ENCODE measurements at regions not wholly inside any gene's neighbourhood (a gene's known extent, or its start where the extent isn't known, plus 50 kb on each side); places are given as distances from the start of the nearest gene placed in this dataset.

- TF ChIP-seq CTCF (IDR thresholded peaks at IDR 0.05; ENCODE audit: low read depth, low read length, poor library complexity, severe bottlenecking) (no peak), EZH2phosphoT487 (IDR thresholded peaks at IDR 0.05; ENCODE audit: borderline replicate concordance, low read length) (no peak)
- peaks cover 16% of the 10 kb centered on the region for H3K4me1 ChIP-seq (ENCODE audit: control insufficient read depth, low read length)
- no peaks in the 10 kb centered on the region for H3K9me3 ChIP-seq (ENCODE audit: control insufficient read depth, insufficient read depth, low read length)
- no peaks in the 10 kb centered on the region for H3K9me2 ChIP-seq (replicated peaks; ENCODE audit: control insufficient read depth, low read length)
- peaks cover 19% of the 10 kb centered on the region for H4K20me1 ChIP-seq (ENCODE audit: control insufficient read depth, insufficient read depth, low read depth, low read length)
- peaks cover 80% of the 10 kb centered on the region for H3K79me2 ChIP-seq (ENCODE audit: control insufficient read depth, low read length)
- no peaks in the 10 kb centered on the region for H3K27me3 ChIP-seq (ENCODE audit: control insufficient read depth, low read length)
- no peak overlapping the region for H3K4me2 ChIP-seq (ENCODE audit: low read length)
- no peaks in the 10 kb centered on the region for H3F3A ChIP-seq (ENCODE audit: control insufficient read depth, insufficient read depth)
- H3K27ac ChIP-seq (ENCODE audit: low read depth, low read length), result no peak overlapping the region
- no peak overlapping the region for H3K4me3 ChIP-seq (ENCODE audit: low read length)
- H3K36me3 ChIP-seq (ENCODE audit: control insufficient read depth, low read length), result peaks cover 20% of the 10 kb centered on the region
Measured at GRCh38 chr12:124497039-124497438, 70.4 kb downstream of the NCOR2 start.

- Histone ChIP-seq H3K79me2 (ENCODE audit: control insufficient read depth, low read length) (peaks cover 75% of the 10 kb centered on the region), H3K9me2 (replicated peaks; ENCODE audit: control insufficient read depth, low read length) (no peaks in the 10 kb centered on the region), H3K9me3 (ENCODE audit: control insufficient read depth, insufficient read depth, low read length) (no peaks in the 10 kb centered on the region), H4K20me1 (ENCODE audit: control insufficient read depth, insufficient read depth, low read depth, low read length) (peaks cover 19% of the 10 kb centered on the region), H3K4me1 (ENCODE audit: control insufficient read depth, low read length) (peaks cover 16% of the 10 kb centered on the region), H3K36me3 (ENCODE audit: control insufficient read depth, low read length) (peaks cover 20% of the 10 kb centered on the region), H3K27me3 (ENCODE audit: control insufficient read depth, low read length) (no peaks in the 10 kb centered on the region), H3K4me3 (ENCODE audit: low read length) (no peak overlapping the region), H3K27ac (ENCODE audit: low read depth, low read length) (no peak overlapping the region), H3F3A (ENCODE audit: control insufficient read depth, insufficient read depth) (no peaks in the 10 kb centered on the region), H3K4me2 (ENCODE audit: low read length) (no peak overlapping the region)
- TF ChIP-seq EZH2phosphoT487 (IDR thresholded peaks at IDR 0.05; ENCODE audit: borderline replicate concordance, low read length) (no peak), CTCF (IDR thresholded peaks at IDR 0.05; ENCODE audit: low read depth, low read length, poor library complexity, severe bottlenecking) (no peak)
Measured at GRCh38 chr12:124496584-124496983, 70.8 kb downstream of the NCOR2 start.

- peaks cover 20% of the 10 kb centered on the region for H3K36me3 ChIP-seq (ENCODE audit: control insufficient read depth, low read length)
- no peak overlapping the region for H3K4me3 ChIP-seq (ENCODE audit: low read length)
- peaks cover 16% of the 10 kb centered on the region for H3K4me1 ChIP-seq (ENCODE audit: control insufficient read depth, low read length)
- peaks cover 26% of the 10 kb centered on the region for H4K20me1 ChIP-seq (ENCODE audit: control insufficient read depth, insufficient read depth, low read depth, low read length)
- no peaks in the 10 kb centered on the region for H3K9me2 ChIP-seq (replicated peaks; ENCODE audit: control insufficient read depth, low read length)
- TF ChIP-seq CTCF (IDR thresholded peaks at IDR 0.05; ENCODE audit: low read depth, low read length, poor library complexity, severe bottlenecking) (no peak), EZH2phosphoT487 (IDR thresholded peaks at IDR 0.05; ENCODE audit: borderline replicate concordance, low read length) (no peak)
- no peaks in the 10 kb centered on the region for H3F3A ChIP-seq (ENCODE audit: control insufficient read depth, insufficient read depth)
- H3K27ac ChIP-seq (ENCODE audit: low read depth, low read length), result no peak overlapping the region
- H3K9me3 ChIP-seq (ENCODE audit: control insufficient read depth, insufficient read depth, low read length), result no peaks in the 10 kb centered on the region
- peaks cover 63% of the 10 kb centered on the region for H3K79me2 ChIP-seq (ENCODE audit: control insufficient read depth, low read length)
- no peak overlapping the region for H3K4me2 ChIP-seq (ENCODE audit: low read length)
- no peaks in the 10 kb centered on the region for H3K27me3 ChIP-seq (ENCODE audit: control insufficient read depth, low read length)
Measured at GRCh38 chr12:124495194-124495983, 72.0 kb downstream of the NCOR2 start.
